ENCODE measurements at regions not wholly inside any gene's neighbourhood (a gene's known extent, or its start where the extent isn't known, plus 50 kb on each side); places are given as distances from the start of the nearest gene placed in this dataset.

- no peaks in the 10 kb centered on the region for H4K20me1 ChIP-seq (ENCODE audit: insufficient read depth)
- no peaks in the 10 kb centered on the region for H3F3A ChIP-seq (replicated peaks; ENCODE audit: insufficient read depth)
- H3K9me3 ChIP-seq = no peaks in the 10 kb centered on the region
- no peaks in the 10 kb centered on the region for H3K79me2 ChIP-seq (ENCODE audit: insufficient read depth)
- 6% methylated on average over 4 of the region's 4 CpGs for WGBS (ENCODE audit: low lambda C conversion rate)
- H3K4me3 ChIP-seq (ENCODE audit: low read depth in 2 of 2, low read length in 1 of 2) = no peak overlapping the region
- H3K4me2 ChIP-seq = no peak overlapping the region
- no peaks in the 10 kb centered on the region for H3K36me3 ChIP-seq (replicated peaks in 1 of 2; ENCODE audit: control insufficient read depth in 1 of 2, insufficient read depth in 2 of 2, low read length in 1 of 2)
- TF ChIP-seq TEAD4 (IDR thresholded peaks at IDR 0.05; ENCODE audit: borderline replicate concordance, insufficient read depth) = no peak
- TF ChIP-seq RAD21 (IDR thresholded peaks at IDR 0.05; ENCODE audit: low read length) = no peak
- TF ChIP-seq ELF1 (IDR thresholded peaks at IDR 0.05) = no peak
- no peak for TF ChIP-seq RFX5 (IDR thresholded peaks at IDR 0.05; ENCODE audit: low read length)
- no peak for TF ChIP-seq NFIC (IDR thresholded peaks at IDR 0.05; ENCODE audit: borderline replicate concordance)
- TF ChIP-seq FOXM1 (IDR thresholded peaks at IDR 0.05; ENCODE audit: low read depth) = no peak
- no peak for TF ChIP-seq POLR2AphosphoS5 (IDR thresholded peaks at IDR 0.05; ENCODE audit: low read depth, low read length)
- TF ChIP-seq GATA2 (CRISPR knock-in tag; IDR thresholded peaks at IDR 0.05) = no peak
- TF ChIP-seq SMC3 (IDR thresholded peaks at IDR 0.05; ENCODE audit: low read depth, low read length) = no peak
- no peak for TF ChIP-seq TAF1 (IDR thresholded peaks at IDR 0.05; ENCODE audit: borderline replicate concordance, low read depth, low read length)
- no peak for TF ChIP-seq IRF3 (IDR thresholded peaks at IDR 0.05; ENCODE audit: low read depth, low read length)
- no peak for TF ChIP-seq FOSL2 (IDR thresholded peaks at IDR 0.05; ENCODE audit: borderline replicate concordance, low read depth)
- TF ChIP-seq, protein P1, sequence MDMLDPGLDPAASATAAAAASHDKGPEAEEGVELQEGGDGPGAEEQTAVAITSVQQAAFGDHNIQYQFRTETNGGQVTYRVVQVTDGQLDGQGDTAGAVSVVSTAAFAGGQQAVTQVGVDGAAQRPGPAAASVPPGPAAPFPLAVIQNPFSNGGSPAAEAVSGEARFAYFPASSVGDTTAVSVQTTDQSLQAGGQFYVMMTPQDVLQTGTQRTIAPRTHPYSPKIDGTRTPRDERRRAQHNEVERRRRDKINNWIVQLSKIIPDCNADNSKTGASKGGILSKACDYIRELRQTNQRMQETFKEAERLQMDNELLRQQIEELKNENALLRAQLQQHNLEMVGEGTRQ (IDR thresholded peaks at IDR 0.05; ENCODE audit: borderline replicate concordance, low read depth, low read length) = no peak
- no peak for TF ChIP-seq RCOR1 (IDR thresholded peaks at IDR 0.05; ENCODE audit: low read length)
- TF ChIP-seq GABPA (IDR thresholded peaks at IDR 0.05; ENCODE audit: low read depth) = no peak
- no peak for TF ChIP-seq EZH2phosphoT487 (IDR thresholded peaks at IDR 0.05; ENCODE audit: borderline replicate concordance, low read depth)
- H3K9me2 ChIP-seq = no peaks in the 10 kb centered on the region
- H3K4me1 ChIP-seq (ENCODE audit: control insufficient read depth in 1 of 2, insufficient read depth in 2 of 2, low read depth in 1 of 2, low read length in 1 of 2) = no peaks in the 10 kb centered on the region
- H3K27ac ChIP-seq (ENCODE audit: low read depth in 2 of 2, low read length in 1 of 2) = no peak overlapping the region
- no peak overlapping the region for H3K9ac ChIP-seq
- no peaks in the 10 kb centered on the region for H3K27me3 ChIP-seq (ENCODE audit: insufficient read depth)
- no peak for DNase-seq
- CTCF ChIA-PET = no interaction called here
- POLR2A ChIA-PET = no interaction called here
- H2AFZ ChIP-seq (ENCODE audit: low read depth) = no peak overlapping the region
Observed at GRCh38 chr9:1882711-1883403, 132.3 kb upstream of the SMARCA2 start.

DNA sequence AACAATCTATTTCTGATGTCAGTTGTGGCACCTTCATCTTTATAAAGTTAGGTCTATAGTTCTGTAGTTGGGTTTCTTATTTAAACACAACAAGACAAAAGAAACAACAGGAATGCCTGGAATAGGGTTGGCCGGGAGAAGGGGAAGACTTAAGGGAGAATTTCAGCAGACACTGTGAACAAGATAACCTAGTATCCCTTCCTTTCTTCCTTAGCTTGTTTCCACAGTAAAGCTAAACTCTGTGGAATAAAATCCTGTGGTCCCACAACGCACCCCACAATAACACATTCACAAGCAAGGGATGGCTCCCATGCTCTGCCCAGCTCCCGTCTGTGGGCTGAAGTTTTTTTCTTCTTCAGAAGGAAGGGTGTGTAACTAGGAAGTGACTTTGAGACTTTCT is 124.9 kb upstream of the SMARCA2 start:
- CTCF ChIA-PET = no interaction called here
- H3K4me2 ChIP-seq = no peak overlapping the region
- TF ChIP-seq IRF3 (IDR thresholded peaks at IDR 0.05; ENCODE audit: low read depth, low read length) (no peak), MAX (IDR thresholded peaks at IDR 0.05; ENCODE audit: low read depth) (no peak), RXRA (IDR thresholded peaks at IDR 0.05; ENCODE audit: borderline replicate concordance, low read depth) (no peak), FOSL2 (IDR thresholded peaks at IDR 0.05; ENCODE audit: borderline replicate concordance, low read depth) (no peak), RAD21 (IDR thresholded peaks at IDR 0.05; ENCODE audit: low read length) (no peak), SIN3A (IDR thresholded peaks at IDR 0.05; ENCODE audit: borderline replicate concordance, low read depth, low read length) (no peak), TAF1 (IDR thresholded peaks at IDR 0.05; ENCODE audit: borderline replicate concordance, low read depth, low read length) (no peak), TEAD4 (IDR thresholded peaks at IDR 0.05; ENCODE audit: borderline replicate concordance, insufficient read depth) (no peak)
- no peak overlapping the region for H2AFZ ChIP-seq (ENCODE audit: low read depth)
- no peak for DNase-seq
- no peaks in the 10 kb centered on the region for H3K9me2 ChIP-seq
- H3K9ac ChIP-seq = no peak overlapping the region
- no peak overlapping the region for H3K4me3 ChIP-seq (ENCODE audit: low read depth in 2 of 2, low read length in 1 of 2)
- H3K27me3 ChIP-seq (ENCODE audit: insufficient read depth) = no peaks in the 10 kb centered on the region
- no peaks in the 10 kb centered on the region for H3K9me3 ChIP-seq
- no peaks in the 10 kb centered on the region for H3K79me2 ChIP-seq (ENCODE audit: insufficient read depth)
- no peaks in the 10 kb centered on the region for H3K36me3 ChIP-seq (replicated peaks in 1 of 2; ENCODE audit: control insufficient read depth in 1 of 2, insufficient read depth in 2 of 2, low read length in 1 of 2)
- no peaks in the 10 kb centered on the region for H3F3A ChIP-seq (replicated peaks; ENCODE audit: insufficient read depth)
- H3K27ac ChIP-seq (ENCODE audit: low read depth in 2 of 2, low read length in 1 of 2) = no peak overlapping the region
- H4K20me1 ChIP-seq (ENCODE audit: insufficient read depth) = no peaks in the 10 kb centered on the region
- POLR2A ChIA-PET = no interaction called here
- H3K4me1 ChIP-seq (ENCODE audit: control insufficient read depth in 1 of 2, insufficient read depth in 2 of 2, low read depth in 1 of 2, low read length in 1 of 2) = no peaks in the 10 kb centered on the region
- 23% methylated on average over 3 of the region's 3 CpGs for WGBS (ENCODE audit: low lambda C conversion rate)
